SJSA1 (cell line): ENCODE measurements at regions not wholly inside any gene's neighbourhood (a gene's known extent, or its start where the extent isn't known, plus 50 kb on each side); places are given as distances from the start of the nearest gene placed in this dataset.

ENCODE experiments used
- DNase-seq, 2 experiments: peaks; one replicate each; pipeline ENCODE4 v3.0.0-alpha.2; 2015 to 2020; ENCODE audit warnings: low spot score in 2 of 2, low read depth in 1 of 2
- H3K27ac ChIP-seq: fragments of 250-450 bp; sonication (Bioruptor Pico); 2 replicates; pipeline ENCODE4 v1.5.1; 2020; ENCODE audit warnings: mild to moderate bottlenecking, moderate library complexity
- H3K27me3 ChIP-seq: fragments of 250-450 bp; sonication (Bioruptor Pico); replicated peaks from 2 replicates; pipeline ENCODE4 v1.5.1; 2020; ENCODE audit warnings: mild to moderate bottlenecking, moderate library complexity
- H3K36me3 ChIP-seq: fragments of 250-450 bp; sonication (Bioruptor Pico); 2 replicates; pipeline ENCODE4 v1.5.1; 2020; ENCODE audit warnings: mild to moderate bottlenecking
- H3K4me1 ChIP-seq: fragments of 250-450 bp; sonication (Bioruptor Pico); replicated peaks from 2 replicates; pipeline ENCODE4 v1.6.1; 2021; ENCODE audit warnings: mild to moderate bottlenecking
- H3K4me3 ChIP-seq: fragments of 250-450 bp; sonication (Bioruptor Pico); 2 replicates; pipeline ENCODE4 v1.5.1; 2020; ENCODE audit warnings: mild to moderate bottlenecking
- H3K9me3 ChIP-seq: fragments of 250-450 bp; sonication (Bioruptor Pico); replicated peaks from 2 replicates; pipeline ENCODE4 v1.5.1; 2020; ENCODE audit warnings: mild to moderate bottlenecking

DNA sequence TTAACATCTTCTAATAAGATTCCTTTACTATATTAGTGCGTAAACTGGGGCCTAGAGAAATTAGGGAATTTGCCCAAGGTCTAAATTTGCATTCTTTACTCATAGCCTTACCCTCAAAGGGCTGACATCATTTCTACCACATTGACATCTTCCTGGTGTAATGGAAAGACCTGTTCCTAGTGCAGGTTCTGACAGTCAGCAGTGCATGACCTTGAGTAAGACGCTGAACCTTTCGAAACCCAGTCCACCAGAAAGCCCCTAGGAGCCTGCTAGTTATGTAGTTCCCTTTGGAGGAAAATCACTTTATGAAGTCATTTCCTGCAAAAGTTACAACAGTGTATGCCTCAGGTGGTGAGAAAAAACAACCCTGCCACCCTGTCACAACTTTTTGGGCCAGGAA is 388.3 kb downstream of the TNS1 start:
- DNase-seq: no peak
- H3K4me1 ChIP-seq: no peaks in the 10 kb centered on the region
- H3K27me3 ChIP-seq: no peaks in the 10 kb centered on the region
- no peaks in the 10 kb centered on the region for H3K36me3 ChIP-seq
- H3K4me3 ChIP-seq: no peak overlapping the region
- no peaks in the 10 kb centered on the region for H3K9me3 ChIP-seq
- H3K27ac ChIP-seq: no peak overlapping the region

DNA sequence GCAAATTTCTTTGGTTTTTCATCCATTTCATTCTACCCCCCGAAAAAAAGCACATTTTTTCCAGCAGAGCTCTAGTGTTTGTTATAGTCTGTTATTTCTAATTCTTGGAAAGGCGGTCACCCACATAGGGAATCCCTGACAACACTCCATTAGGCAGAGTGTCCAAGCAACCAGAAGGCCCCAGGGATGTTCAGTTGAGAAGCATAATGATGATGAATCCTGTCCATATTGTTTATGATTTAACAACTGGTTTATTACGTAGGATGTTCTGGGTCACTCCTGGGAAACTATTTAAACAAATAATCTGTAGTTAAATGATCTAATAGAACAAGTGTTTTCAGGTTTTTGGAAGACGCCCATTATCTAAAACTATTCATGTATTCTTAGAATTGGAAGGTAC is 388.7 kb downstream of the TNS1 start:
- no peaks in the 10 kb centered on the region for H3K27me3 ChIP-seq
- no peaks in the 10 kb centered on the region for H3K9me3 ChIP-seq

DNA sequence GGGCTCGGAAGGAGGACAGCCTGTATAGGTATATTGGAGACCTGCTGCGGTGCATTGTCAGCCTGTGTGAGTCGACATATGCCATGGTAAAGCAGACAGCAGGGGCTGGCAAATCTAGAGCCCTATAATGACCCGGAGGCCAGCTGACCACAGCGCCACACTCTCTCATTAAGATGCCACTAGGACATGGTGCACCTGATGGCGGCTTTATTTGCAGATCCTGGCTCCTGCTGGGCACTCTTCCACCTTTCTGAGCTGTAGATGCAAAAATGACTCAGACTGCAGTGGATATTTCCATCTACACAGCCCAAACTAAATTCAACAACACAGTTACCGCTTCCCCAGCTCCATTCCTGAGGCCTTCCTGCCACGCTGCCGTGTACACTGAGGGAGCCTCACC is 389.9 kb downstream of the TNS1 start:
- Histone ChIP-seq H3K27ac (no peak overlapping the region), H3K4me1 (no peaks in the 10 kb centered on the region), H3K36me3 (no peaks in the 10 kb centered on the region), H3K27me3 (no peaks in the 10 kb centered on the region), H3K4me3 (no peak overlapping the region), H3K9me3 (no peaks in the 10 kb centered on the region)
- no peak for DNase-seq

More for the DNA sequence above, 388.7 kb downstream of the TNS1 start:
- DNase-seq: no peak
- no peak overlapping the region for H3K27ac ChIP-seq
- H3K4me1 ChIP-seq: no peaks in the 10 kb centered on the region
- no peak overlapping the region for H3K4me3 ChIP-seq
- no peaks in the 10 kb centered on the region for H3K36me3 ChIP-seq

DNA sequence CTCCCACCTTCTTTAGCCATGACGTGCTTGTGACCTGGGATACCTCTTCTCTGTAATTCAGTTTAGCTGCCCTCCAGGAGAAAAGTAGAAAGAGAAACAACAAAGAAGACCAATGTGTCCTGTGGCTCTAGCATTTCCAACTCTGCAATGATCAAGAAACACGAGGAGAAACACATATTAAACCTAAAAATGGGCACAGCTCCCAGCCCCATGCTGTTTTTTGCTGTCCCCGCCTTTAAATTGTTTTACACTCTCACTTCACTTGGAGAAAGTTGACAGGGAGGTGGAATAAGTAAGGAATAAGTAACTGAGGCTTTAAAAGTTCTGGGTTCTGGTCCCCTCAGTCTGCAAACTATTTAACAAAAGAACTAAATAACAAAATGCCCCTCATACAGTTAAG is 390.6 kb downstream of the TNS1 start:
- H3K4me3 ChIP-seq: no peak overlapping the region
- H3K9me3 ChIP-seq: no peaks in the 10 kb centered on the region
- DNase-seq: no peak
- no peaks in the 10 kb centered on the region for H3K4me1 ChIP-seq
- H3K27ac ChIP-seq: no peak overlapping the region
- H3K27me3 ChIP-seq: no peaks in the 10 kb centered on the region
- H3K36me3 ChIP-seq: no peaks in the 10 kb centered on the region

DNA sequence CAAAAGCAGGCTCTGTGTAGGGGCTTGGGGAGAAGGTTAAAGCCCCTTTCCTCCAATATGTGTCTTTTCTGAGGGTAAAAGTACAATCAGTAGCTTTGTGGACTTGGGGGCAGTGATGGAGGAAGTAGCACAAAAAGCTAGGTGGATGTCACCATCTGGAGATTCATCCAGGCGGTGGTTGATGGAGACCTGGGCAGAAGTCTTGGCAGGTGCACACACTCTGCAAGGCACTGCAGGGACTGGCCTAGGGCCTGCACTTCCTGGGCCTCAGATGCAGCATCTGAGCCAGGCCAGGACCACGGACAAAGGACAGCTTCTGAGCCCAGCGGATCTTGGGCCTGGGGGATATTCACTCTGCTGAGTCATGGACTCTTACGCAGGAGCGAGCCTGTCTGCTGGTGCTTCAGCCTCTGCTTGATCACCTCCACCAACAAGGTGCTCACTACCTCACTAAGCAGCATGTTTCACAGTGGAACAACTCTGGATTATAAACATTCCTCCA is 391.1 kb downstream of the TNS1 start:
- Histone ChIP-seq H3K36me3 (no peaks in the 10 kb centered on the region), H3K27me3 (no peaks in the 10 kb centered on the region), H3K4me3 (no peak overlapping the region), H3K9me3 (no peaks in the 10 kb centered on the region), H3K27ac (no peak overlapping the region), H3K4me1 (no peaks in the 10 kb centered on the region)
- DNase-seq: no peak

DNA sequence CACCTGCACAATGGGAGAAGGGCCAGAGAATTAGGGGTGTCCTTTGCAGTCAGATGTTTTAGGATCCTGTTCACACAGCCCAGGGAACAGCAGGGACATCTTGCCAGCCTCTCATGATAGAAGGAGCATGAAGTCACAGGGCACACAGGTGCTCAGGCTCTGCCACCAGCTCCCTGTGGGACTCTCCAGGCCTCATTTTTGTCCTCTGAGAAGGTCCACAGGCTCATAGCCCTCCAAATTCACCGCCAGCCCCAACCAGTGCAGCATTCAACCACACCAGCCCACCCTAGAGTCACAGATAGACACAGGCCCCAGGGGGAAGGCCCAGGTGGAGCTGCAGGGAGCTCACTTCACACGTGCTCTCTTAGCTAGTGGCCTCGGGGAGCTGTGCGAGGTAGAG is 391.7 kb downstream of the TNS1 start:
- no peaks in the 10 kb centered on the region for H3K4me1 ChIP-seq
- no peak for DNase-seq
- no peak overlapping the region for H3K4me3 ChIP-seq
- no peaks in the 10 kb centered on the region for H3K27me3 ChIP-seq
- no peaks in the 10 kb centered on the region for H3K9me3 ChIP-seq
- no peak overlapping the region for H3K27ac ChIP-seq
- H3K36me3 ChIP-seq: no peaks in the 10 kb centered on the region

DNA sequence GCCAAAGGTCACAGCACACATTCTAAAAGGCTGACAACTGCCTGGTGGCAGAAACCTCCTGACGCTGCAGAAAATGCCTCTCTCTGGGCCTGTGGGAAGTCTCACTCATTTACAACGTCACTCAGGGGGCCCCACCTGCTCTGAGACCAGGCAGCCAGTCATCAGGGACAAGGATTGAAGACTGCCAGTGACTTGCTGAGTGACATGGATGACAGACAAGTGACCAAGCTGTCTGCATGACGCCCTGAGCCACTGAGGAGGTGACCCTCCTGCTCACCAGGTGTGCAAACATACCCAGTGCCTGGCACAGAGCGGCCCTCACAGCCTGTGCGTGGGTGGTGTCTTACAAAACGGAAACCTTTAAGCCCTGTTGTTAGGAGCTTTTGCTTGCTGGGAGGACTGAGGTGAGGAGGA is 392.4 kb downstream of the TNS1 start:
- Histone ChIP-seq H3K9me3 (no peaks in the 10 kb centered on the region), H3K4me1 (no peaks in the 10 kb centered on the region), H3K27me3 (no peaks in the 10 kb centered on the region), H3K36me3 (no peaks in the 10 kb centered on the region), H3K27ac (no peak overlapping the region), H3K4me3 (no peak overlapping the region)
- DNase-seq: no peak

DNA sequence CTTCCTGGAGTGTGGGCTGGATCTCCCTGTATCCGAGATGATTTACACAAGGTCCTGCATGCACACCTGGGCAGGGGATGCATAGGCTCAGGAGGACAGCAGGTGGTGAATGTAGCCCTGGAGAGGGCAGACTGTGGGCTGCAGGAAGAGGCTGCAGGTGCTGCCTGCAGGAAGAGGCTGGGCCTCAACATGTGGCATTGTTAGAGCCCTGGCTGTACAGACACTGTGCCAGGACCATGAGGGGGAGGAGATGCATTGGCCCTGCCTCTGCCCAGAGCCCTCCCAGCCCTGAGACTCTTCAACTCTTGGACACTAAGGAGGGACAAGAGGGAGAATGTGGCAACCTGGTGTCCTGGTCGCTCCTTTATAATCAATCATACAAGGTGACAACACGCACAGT is 392.8 kb downstream of the TNS1 start:
- Histone ChIP-seq H3K9me3 (no peaks in the 10 kb centered on the region), H3K4me1 (no peaks in the 10 kb centered on the region), H3K36me3 (no peaks in the 10 kb centered on the region), H3K27me3 (no peaks in the 10 kb centered on the region), H3K4me3 (no peak overlapping the region), H3K27ac (no peak overlapping the region)
- DNase-seq: no peak

DNA sequence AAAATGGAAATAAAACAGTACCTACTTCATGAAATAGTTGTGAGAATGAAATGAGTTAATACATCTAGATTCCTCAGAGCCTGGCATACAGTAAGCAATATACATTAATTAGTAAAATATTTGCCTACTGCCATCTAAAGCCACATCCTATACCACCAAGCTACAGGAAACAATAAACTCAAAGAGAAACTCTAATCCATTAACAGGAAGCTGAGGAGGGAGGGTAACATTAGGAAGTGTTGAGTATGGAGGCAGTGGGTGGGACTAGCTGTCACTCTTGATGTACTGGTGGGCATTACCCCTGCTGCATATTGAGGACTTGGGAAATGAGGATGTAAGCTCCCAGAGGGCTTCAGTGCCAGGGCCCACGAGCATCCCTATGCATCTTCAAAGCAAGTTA is 396.5 kb downstream of the TNS1 start:
- Histone ChIP-seq H3K27ac (no peak overlapping the region), H3K4me3 (no peak overlapping the region), H3K4me1 (no peaks in the 10 kb centered on the region), H3K27me3 (no peaks in the 10 kb centered on the region), H3K9me3 (no peaks in the 10 kb centered on the region), H3K36me3 (no peaks in the 10 kb centered on the region)
- no peak for DNase-seq

DNA sequence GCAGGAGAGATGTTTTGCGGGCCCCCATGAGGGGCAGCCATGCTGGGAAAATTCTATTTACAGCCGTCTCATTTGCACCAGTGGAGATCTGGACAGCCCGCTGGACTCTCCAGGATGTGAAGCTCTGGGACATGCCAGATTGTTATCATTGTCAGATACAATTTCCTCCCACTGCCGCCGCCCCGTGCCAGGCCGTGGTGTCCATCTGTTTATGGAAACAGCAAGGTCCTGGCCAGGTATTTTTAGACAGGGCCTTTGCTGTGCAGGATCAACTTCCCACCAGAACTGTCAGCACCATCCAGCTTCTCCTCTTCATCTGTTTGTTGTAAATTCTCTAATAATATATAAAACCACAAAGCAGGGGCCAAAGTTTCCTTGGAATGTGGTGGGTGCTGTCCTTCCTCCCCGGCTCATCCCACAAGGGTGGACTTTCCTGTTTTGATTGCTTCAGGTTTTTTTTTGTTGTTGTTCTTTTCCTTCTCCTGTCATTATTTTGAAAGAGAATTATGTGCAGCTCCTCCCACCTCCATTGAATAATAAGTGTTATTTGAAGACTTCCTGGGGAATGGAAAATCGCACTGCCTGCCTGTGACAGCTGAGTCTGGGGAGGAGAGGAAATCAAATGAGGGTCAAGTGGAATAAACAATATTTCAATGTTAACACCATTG is 398.1 kb downstream of the TNS1 start:
- H3K9me3 ChIP-seq: no peaks in the 10 kb centered on the region
- no peak overlapping the region for H3K27ac ChIP-seq
- H3K27me3 ChIP-seq: 0 out of 2 replicates have a peak, but pooled peaks cover 2% of the 10 kb centered on the region
- H3K4me1 ChIP-seq: no peaks in the 10 kb centered on the region
- no peak for DNase-seq
- no peak overlapping the region for H3K4me3 ChIP-seq
- H3K36me3 ChIP-seq: no peaks in the 10 kb centered on the region

DNA sequence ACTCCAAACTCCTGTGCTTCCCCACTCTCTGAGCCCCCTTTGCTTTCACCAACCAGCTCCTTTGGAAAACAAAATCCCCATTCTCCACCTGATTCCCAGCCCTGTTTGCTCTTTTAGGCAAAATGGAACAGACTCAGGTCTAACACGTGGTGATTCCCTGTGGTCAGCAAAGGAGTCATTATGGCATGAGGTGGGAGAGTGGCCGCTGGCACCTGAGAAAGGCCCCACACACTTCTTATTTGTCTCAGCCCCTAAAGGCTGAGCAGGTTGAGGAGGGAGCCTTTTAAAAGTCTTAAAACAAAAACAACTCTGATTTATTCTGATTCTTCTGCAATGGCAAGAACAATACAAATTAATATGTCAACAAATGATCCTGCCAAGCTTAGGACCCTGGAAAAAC is 401.2 kb downstream of the TNS1 start:
- DNase-seq: no peak
- H3K27me3 ChIP-seq: peaks cover 2% of the 10 kb centered on the region; the same call in 1 of the 2 replicates
- no peaks in the 10 kb centered on the region for H3K9me3 ChIP-seq
- no peaks in the 10 kb centered on the region for H3K36me3 ChIP-seq
- no peak overlapping the region for H3K4me3 ChIP-seq
- no peak overlapping the region for H3K27ac ChIP-seq
- no peaks in the 10 kb centered on the region for H3K4me1 ChIP-seq

DNA sequence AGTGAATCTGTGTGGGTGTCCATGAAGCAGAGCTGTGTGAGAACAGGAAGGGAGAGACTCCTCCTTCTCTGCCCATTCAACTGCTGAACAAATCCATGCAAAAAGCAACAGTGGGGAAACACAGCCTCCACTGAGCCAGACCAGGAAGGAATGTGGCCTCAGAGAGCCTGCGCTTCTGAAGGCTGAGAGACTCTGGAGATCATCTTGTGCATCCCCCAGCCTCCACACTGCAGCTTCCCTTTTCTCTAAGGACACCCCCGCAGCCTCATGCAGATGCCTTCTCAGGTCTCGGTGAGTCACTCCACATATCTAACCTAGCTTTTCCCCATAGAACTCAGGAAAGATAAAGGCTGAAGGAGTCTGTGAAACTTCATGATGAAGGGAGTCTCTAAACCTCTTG is 402.9 kb downstream of the TNS1 start:
- DNase-seq: no peak

DNA sequence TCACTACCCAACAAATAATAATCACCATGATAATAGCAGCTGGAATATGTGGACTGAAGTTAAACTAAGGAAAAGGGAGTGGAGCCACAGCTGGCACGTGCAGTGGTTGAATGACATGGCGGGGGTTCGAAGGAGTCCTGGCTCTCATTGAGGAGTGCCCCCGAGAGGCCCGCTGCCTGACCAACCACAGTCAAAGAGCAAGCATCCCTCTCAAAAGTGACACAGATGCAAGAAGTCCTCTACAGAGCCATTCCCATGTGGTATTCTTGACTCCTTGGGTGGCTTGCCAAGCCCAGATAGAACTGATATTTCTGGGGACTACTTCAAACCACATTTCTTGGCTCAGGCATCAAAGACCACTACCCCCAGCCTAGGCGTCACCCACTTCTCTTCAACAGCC is 405.1 kb downstream of the TNS1 start:
- peaks cover 10% of the 10 kb centered on the region; the same call in 1 of the 2 replicates for H3K27me3 ChIP-seq

More for the DNA sequence above, 402.9 kb downstream of the TNS1 start:
- Histone ChIP-seq H3K27ac (no peak overlapping the region), H3K9me3 (no peaks in the 10 kb centered on the region), H3K4me1 (no peaks in the 10 kb centered on the region), H3K27me3 (peaks cover 8% of the 10 kb centered on the region; the same call in 1 of the 2 replicates), H3K4me3 (no peak overlapping the region), H3K36me3 (no peaks in the 10 kb centered on the region)

DNA sequence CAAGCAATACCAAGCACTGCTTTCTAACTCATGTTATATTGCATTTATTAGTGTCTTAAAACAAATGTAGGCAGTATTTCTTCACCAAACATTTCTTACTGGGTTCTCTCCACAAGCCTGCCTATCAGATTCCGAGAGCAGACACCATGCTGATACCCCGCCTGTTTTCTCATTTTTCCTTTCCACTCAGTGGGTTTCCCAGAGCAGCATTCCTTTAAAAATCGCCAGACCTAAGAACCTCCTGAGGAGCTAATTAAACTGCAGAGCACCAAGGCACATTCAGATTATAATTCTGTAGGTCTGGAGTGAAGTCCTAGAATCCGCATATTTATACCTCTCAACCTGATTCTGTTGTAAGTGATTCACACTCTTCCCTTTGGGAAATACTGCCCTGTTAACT is 405.6 kb downstream of the TNS1 start:
- Histone ChIP-seq H3K27ac (no peak overlapping the region), H3K9me3 (no peaks in the 10 kb centered on the region), H3K36me3 (no peaks in the 10 kb centered on the region), H3K4me1 (no peaks in the 10 kb centered on the region), H3K4me3 (no peak overlapping the region), H3K27me3 (peaks cover 10% of the 10 kb centered on the region; the same call in 1 of the 2 replicates)
- DNase-seq: no peak

More for the DNA sequence above, 405.1 kb downstream of the TNS1 start:
- Histone ChIP-seq H3K4me1 (no peaks in the 10 kb centered on the region), H3K27ac (no peak overlapping the region), H3K9me3 (no peaks in the 10 kb centered on the region), H3K4me3 (no peak overlapping the region), H3K36me3 (no peaks in the 10 kb centered on the region)
- no peak for DNase-seq

DNA sequence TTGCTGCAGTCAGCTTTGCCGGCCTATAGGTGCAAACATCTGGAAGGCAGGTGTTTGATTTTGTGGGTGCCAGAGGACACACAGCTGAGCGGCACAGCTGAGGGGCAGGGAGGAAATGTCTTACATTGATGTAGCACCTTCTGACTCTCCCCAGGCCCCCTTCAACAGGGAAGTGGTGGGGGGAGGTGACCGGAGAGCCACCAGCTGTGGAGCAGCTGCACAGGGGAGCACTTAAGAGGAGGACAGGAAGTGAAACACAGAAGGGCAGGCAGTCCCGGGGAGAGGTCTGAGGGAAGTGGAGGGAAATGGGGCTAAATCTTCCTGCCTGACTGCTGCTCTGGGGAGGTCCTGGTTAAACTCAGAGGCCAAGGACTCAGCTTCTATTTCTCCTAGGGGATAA is 409.1 kb downstream of the TNS1 start:
- H3K36me3 ChIP-seq: no peaks in the 10 kb centered on the region

More for the DNA sequence above, 409.1 kb downstream of the TNS1 start:
- no peaks in the 10 kb centered on the region for H3K9me3 ChIP-seq
- H3K4me1 ChIP-seq: no peaks in the 10 kb centered on the region
- H3K27me3 ChIP-seq: peaks cover 8% of the 10 kb centered on the region; the same call in 1 of the 2 replicates
- no peak overlapping the region for H3K27ac ChIP-seq
- no peak for DNase-seq
- H3K4me3 ChIP-seq: no peak overlapping the region
